T1000 (cell line): ENCODE measurements at regions not wholly inside any gene's neighbourhood (a gene's known extent, or its start where the extent isn't known, plus 50 kb on each side); places are given as distances from the start of the nearest gene placed in this dataset.
"Not testable (repeated sequence)": the region's sequence is repeated elsewhere in the genome, so short reads cannot be mapped to it uniquely, and the experiment has no call there.

Source experiments
- DNase-seq: peaks from one replicate; lab custom pipeline; 2025; ENCODE audit warnings: mixed read lengths; lab: John Stamatoyannopoulos, UW

- no peak for DNase-seq
Measured at GRCh38 chrX:12052109-12052508, 86.2 kb upstream of the FRMPD4 start.

GRCh38 chrX:12058087-12058486, 80.2 kb upstream of the FRMPD4 start:
- no peak for DNase-seq

GRCh38 chrX:12060489-12061260, 77.6 kb upstream of the FRMPD4 start:
- no peak for DNase-seq

GRCh38 chrX:12065251-12065650, 73.0 kb upstream of the FRMPD4 start:
- no peak for DNase-seq

GRCh38 chrX:12076046-12076445, 62.2 kb upstream of the FRMPD4 start:
- DNase-seq = no peak

GRCh38 chrX:12080265-12080664, 58.0 kb upstream of the FRMPD4 start:
- DNase-seq = no peak

- not testable (repeated sequence) for DNase-seq
Measured at GRCh38 chrX:12082959-12083358, 55.3 kb upstream of the FRMPD4 start.
